HG02798 (cell line): ENCODE measurements at regions not wholly inside any gene's neighbourhood (a gene's known extent, or its start where the extent isn't known, plus 50 kb on each side); places are given as distances from the start of the nearest gene placed in this dataset.

Experiments
- ATAC-seq: cut with Tn5 transposase; IDR thresholded peaks from one replicate; pipeline ENCODE4 v1.9.1; 2021; ENCODE audit warnings: mild to moderate bottlenecking; ENCODE audit not compliant: unreplicated experiment, poor library complexity

- no peak for ATAC-seq
These were observed 240.6 kb upstream of the CTAGE1 start for GRCh38 chr18:22658318-22658717.

GRCh38 chr18:22663378-22663777 lies 245.7 kb upstream of the CTAGE1 start:
- no peak for ATAC-seq

GRCh38 chr18:22666411-22666940 lies 248.8 kb upstream of the CTAGE1 start:
- no peak for ATAC-seq

GRCh38 chr18:22667156-22667555 lies 249.4 kb upstream of the CTAGE1 start:
- ATAC-seq, result no peak

GRCh38 chr18:22667616-22668422 lies 250.1 kb upstream of the CTAGE1 start:
- peak; percentile 69 for ATAC-seq

GRCh38 chr18:22668496-22668895 lies 250.8 kb upstream of the CTAGE1 start:
- no peak for ATAC-seq

GRCh38 chr18:22670914-22671313 lies 253.2 kb upstream of the CTAGE1 start:
- no peak for ATAC-seq

- no peak for ATAC-seq
These were observed 255.6 kb upstream of the CTAGE1 start for GRCh38 chr18:22673182-22673862.

- no peak for ATAC-seq
These were observed 256.6 kb upstream of the CTAGE1 start for GRCh38 chr18:22674272-22674671.

- no peak for ATAC-seq
These were observed 257.3 kb upstream of the CTAGE1 start for GRCh38 chr18:22675006-22675405.

- no peak for ATAC-seq
These were observed 256.7 kb upstream of the RBBP8 start for GRCh38 chr18:22676423-22676822.

- ATAC-seq, result no peak
These were observed 254.6 kb upstream of the RBBP8 start for GRCh38 chr18:22678486-22678885.

- ATAC-seq, result no peak
These were observed 252.2 kb upstream of the RBBP8 start for GRCh38 chr18:22680944-22681343.

GRCh38 chr18:22681908-22682307 lies 251.2 kb upstream of the RBBP8 start:
- no peak for ATAC-seq

- no peak for ATAC-seq
These were observed 250.4 kb upstream of the RBBP8 start for GRCh38 chr18:22682720-22683119.

- no peak for ATAC-seq
These were observed 249.9 kb upstream of the RBBP8 start for GRCh38 chr18:22683196-22683676.

- ATAC-seq, result no peak
These were observed 249.3 kb upstream of the RBBP8 start for GRCh38 chr18:22683786-22684185.

GRCh38 chr18:22684268-22684667 lies 248.9 kb upstream of the RBBP8 start:
- ATAC-seq, result no peak

- no peak for ATAC-seq
These were observed 247.3 kb upstream of the RBBP8 start for GRCh38 chr18:22685788-22686187.

- ATAC-seq, result no peak
These were observed 245.0 kb upstream of the RBBP8 start for GRCh38 chr18:22687892-22688680.
